ENCODE measurements at regions not wholly inside any gene's neighbourhood (a gene's known extent, or its start where the extent isn't known, plus 50 kb on each side); places are given as distances from the start of the nearest gene placed in this dataset.

DNA sequence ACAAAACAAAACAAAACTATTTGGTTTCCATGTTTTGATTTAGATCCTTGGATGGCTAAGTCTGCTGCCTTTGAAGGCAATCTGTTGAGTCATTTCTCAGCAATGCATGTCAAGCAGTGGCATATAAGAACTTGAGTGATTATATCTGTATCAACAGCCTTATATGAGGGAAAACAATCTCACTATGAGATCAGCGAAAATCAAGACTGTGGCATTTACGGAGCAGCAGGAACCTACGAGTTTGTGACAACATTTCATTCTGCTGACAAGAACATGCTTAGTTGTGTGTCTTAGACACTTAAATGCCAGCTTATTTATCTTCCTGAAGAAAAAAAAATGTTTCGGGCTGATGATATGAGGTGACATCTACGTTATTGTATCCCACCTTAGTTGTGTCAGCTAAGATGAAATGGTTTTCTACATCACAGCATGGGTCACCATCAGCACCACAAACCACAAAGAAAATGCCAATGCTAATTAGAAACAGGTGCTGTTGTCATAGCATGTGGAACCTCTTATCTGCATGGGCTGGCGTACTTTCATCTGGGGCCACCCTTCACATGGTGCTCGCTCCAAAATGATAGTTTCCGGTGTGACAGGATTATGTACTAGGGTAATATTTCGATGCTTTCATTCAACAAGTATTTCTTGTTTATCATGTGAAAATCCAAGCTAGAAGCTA lies 1085.5 kb downstream of the SORCS1 start:
- TF ChIP-seq POLR2A (IDR thresholded peaks at IDR 0.05) (no peak), EP300 (IDR thresholded peaks at IDR 0.05) (no peak), CTCF (IDR thresholded peaks at IDR 0.05) (no peak), POLR2AphosphoS5 (IDR thresholded peaks at IDR 0.05) (no peak)

Measured in suprapubic skin (tissue), 4 donors.